ENCODE measurements at regions not wholly inside any gene's neighbourhood (a gene's known extent, or its start where the extent isn't known, plus 50 kb on each side); places are given as distances from the start of the nearest gene placed in this dataset.

DNA sequence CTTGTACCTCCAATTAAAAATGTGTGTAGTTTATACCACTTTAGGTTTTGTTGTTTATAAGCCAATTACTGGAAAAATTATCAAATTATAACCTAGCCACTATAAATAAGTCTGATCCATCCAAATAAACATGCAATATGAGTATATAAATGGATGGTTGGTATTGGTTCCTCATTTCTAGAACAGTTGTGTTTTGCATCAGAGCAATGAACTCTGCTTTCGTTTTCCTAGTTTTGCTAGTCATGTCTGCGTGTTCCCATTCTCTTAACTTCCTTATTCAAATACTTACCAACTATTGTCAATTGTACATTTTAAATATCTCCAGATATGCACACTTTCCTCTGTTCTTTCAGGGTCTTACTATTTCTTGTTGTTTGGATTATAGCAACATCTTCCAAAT lies 641.7 kb downstream of the NR4A2 start:
- WGBS, 3 donors: 82 to 84% (median 83%) methylated on average over 2 of the region's 2 CpGs
- Histone ChIP-seq H3K36me3 (no peaks in the 10 kb centered on the region), H3K9me3 (no peaks in the 10 kb centered on the region), H3K4me1 (ENCODE audit: insufficient read depth) (no peaks in the 10 kb centered on the region), H3K27ac (no peak overlapping the region), H3K27me3 (no peaks in the 10 kb centered on the region), H3K4me3 (no peak overlapping the region)
- TF ChIP-seq CTCF (IDR thresholded peaks at IDR 0.05) (no peak), POLR2A (IDR thresholded peaks at IDR 0.05) (no peak), EP300 (IDR thresholded peaks at IDR 0.05) (no peak)
- intact Hi-C loops (cut with DNase I): no loop called here
- DNase-seq: no peak

DNA sequence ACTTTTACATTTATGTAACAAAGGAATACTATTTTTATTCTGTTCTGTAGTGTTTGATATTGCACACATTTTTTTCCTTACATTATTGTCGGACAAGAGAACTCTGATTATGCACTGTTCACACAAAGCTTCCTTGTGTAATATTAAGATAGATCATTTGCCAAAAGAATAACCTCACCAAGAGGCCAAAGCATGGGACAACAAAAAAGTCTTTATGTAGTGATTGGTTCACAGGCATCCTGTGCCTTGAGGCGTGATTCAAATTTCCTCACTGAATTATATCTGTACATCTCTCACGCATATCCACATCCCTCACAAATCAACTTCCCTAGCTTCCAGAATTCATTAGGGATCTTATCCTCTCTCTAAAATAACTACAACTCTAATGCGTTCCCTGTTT lies 642.7 kb downstream of the NR4A2 start:
- no peak for TF ChIP-seq POLR2A (IDR thresholded peaks at IDR 0.05)
- TF ChIP-seq CTCF (IDR thresholded peaks at IDR 0.05): no peak
- no peak for TF ChIP-seq EP300 (IDR thresholded peaks at IDR 0.05)
- Histone ChIP-seq H3K27ac (no peak overlapping the region), H3K27me3 (no peaks in the 10 kb centered on the region), H3K4me1 (ENCODE audit: insufficient read depth) (no peaks in the 10 kb centered on the region), H3K36me3 (no peaks in the 10 kb centered on the region), H3K4me3 (no peak overlapping the region), H3K9me3 (no peaks in the 10 kb centered on the region)
- WGBS, 3 donors: 77 to 85% (median 80%) methylated on average over 4 of the region's 4 CpGs
- intact Hi-C loops (cut with DNase I): no loop called here
- no peak for DNase-seq

- TF ChIP-seq CTCF (IDR thresholded peaks at IDR 0.05): no peak
- no peak for TF ChIP-seq POLR2A (IDR thresholded peaks at IDR 0.05)
- no peak for TF ChIP-seq EP300 (IDR thresholded peaks at IDR 0.05)
- no peaks in the 10 kb centered on the region for H3K36me3 ChIP-seq
- DNase-seq: no peak
- H3K27ac ChIP-seq: no peak overlapping the region
- no peak overlapping the region for H3K4me3 ChIP-seq
- intact Hi-C loops (cut with DNase I): no loop called here
- H3K9me3 ChIP-seq: no peaks in the 10 kb centered on the region
- no peaks in the 10 kb centered on the region for H3K4me1 ChIP-seq (ENCODE audit: insufficient read depth)
- WGBS, 3 donors: 70 to 81% (median 79%) methylated on average over 1 of the region's 1 CpG
- H3K27me3 ChIP-seq: no peaks in the 10 kb centered on the region
Measured at GRCh38 chr2:155687181-155687580, 645.3 kb downstream of the NR4A2 start.

GRCh38 chr2:155679647-155680046 lies 652.9 kb downstream of the NR4A2 start:
- TF ChIP-seq EP300 (IDR thresholded peaks at IDR 0.05): no peak
- TF ChIP-seq CTCF (IDR thresholded peaks at IDR 0.05): no peak
- no peak for TF ChIP-seq POLR2A (IDR thresholded peaks at IDR 0.05)
- WGBS, 3 donors: 67 to 83% (median 81%) methylated on average over 2 of the region's 2 CpGs
- intact Hi-C loops (cut with DNase I): no loop called here
- H3K9me3 ChIP-seq: no peaks in the 10 kb centered on the region
- no peaks in the 10 kb centered on the region for H3K27me3 ChIP-seq
- H3K4me1 ChIP-seq (ENCODE audit: insufficient read depth): no peaks in the 10 kb centered on the region
- DNase-seq: no peak
- no peak overlapping the region for H3K27ac ChIP-seq
- H3K36me3 ChIP-seq: no peaks in the 10 kb centered on the region
- H3K4me3 ChIP-seq: no peak overlapping the region

GRCh38 chr2:155675920-155676319 lies 656.6 kb downstream of the NR4A2 start:
- no peaks in the 10 kb centered on the region for H3K4me1 ChIP-seq (ENCODE audit: insufficient read depth)
- H3K27me3 ChIP-seq: no peaks in the 10 kb centered on the region
- intact Hi-C loops (cut with DNase I): no loop called here
- H3K9me3 ChIP-seq: no peaks in the 10 kb centered on the region
- DNase-seq: no peak
- no peak overlapping the region for H3K27ac ChIP-seq
- 67 to 85% (median 84%) methylated on average over 2 of the region's 2 CpGs for WGBS, 3 donors
- no peaks in the 10 kb centered on the region for H3K36me3 ChIP-seq
- H3K4me3 ChIP-seq: no peak overlapping the region
- TF ChIP-seq POLR2A (IDR thresholded peaks at IDR 0.05) (no peak), CTCF (IDR thresholded peaks at IDR 0.05) (no peak), EP300 (IDR thresholded peaks at IDR 0.05) (no peak)

All from ovary (tissue), 7 donors.